Ovary (tissue), 3 donors: ENCODE measurements at regions not wholly inside any gene's neighbourhood (a gene's known extent, or its start where the extent isn't known, plus 50 kb on each side); places are given as distances from the start of the nearest gene placed in this dataset.

ENCODE experiments used
- POLR2A ChIP-seq: fragments of 450-650 bp; IDR thresholded peaks from one replicate; pipeline ENCODE4 v1.6.1; 2017; ENCODE audit warnings: antibody characterized with exemption, mild to moderate bottlenecking, moderate library complexity
- TF ChIP-seq, protein P1 (sequence below), 3 donors: fragments of 450-650 bp in 2 of 3; fragments of 200-600 bp in 1 of 3; IDR thresholded peaks; one replicate each; pipeline versions ENCODE4 v1.5.1 to v1.8.0; 2016 to 2022; ENCODE audit warnings: antibody characterized with exemption in 3 of 3, mild to moderate bottlenecking in 1 of 3
- donor health status: DM: no; HTN: no; CAD: no.

DNA sequence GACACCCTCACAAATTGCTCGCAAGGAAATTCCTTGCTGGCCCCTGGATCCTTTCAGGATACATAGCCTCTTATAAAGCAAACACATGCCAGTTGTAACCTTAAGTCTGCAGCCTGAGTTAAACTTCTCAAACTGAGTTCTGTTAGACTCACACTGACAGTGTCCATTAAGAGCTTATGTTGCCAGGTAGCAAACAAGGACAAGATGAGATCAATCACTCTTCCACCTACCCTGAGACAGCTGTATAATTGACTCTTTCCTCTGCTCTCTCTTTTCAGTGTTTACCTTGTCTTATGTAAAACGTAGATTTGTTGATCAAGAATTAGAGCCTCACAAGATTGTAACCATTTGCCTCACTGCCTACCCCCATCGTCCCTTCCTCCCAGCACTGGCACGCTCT, 359.8 kb downstream of the EPM2A start:
- TF ChIP-seq, protein P1, sequence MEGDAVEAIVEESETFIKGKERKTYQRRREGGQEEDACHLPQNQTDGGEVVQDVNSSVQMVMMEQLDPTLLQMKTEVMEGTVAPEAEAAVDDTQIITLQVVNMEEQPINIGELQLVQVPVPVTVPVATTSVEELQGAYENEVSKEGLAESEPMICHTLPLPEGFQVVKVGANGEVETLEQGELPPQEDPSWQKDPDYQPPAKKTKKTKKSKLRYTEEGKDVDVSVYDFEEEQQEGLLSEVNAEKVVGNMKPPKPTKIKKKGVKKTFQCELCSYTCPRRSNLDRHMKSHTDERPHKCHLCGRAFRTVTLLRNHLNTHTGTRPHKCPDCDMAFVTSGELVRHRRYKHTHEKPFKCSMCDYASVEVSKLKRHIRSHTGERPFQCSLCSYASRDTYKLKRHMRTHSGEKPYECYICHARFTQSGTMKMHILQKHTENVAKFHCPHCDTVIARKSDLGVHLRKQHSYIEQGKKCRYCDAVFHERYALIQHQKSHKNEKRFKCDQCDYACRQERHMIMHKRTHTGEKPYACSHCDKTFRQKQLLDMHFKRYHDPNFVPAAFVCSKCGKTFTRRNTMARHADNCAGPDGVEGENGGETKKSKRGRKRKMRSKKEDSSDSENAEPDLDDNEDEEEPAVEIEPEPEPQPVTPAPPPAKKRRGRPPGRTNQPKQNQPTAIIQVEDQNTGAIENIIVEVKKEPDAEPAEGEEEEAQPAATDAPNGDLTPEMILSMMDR (IDR thresholded peaks at IDR 0.05): no peak
- no peak for TF ChIP-seq POLR2A
